Calu3 (cell line): ENCODE measurements at regions not wholly inside any gene's neighbourhood (a gene's known extent, or its start where the extent isn't known, plus 50 kb on each side); places are given as distances from the start of the nearest gene placed in this dataset.

Experiments used
- BruUV-seq: library from RNA; stranded (reverse); fragments of 400-500 nt; replicated peaks from 2 replicates; lab custom pipeline; 2021; lab: Mats Ljungman, UMichigan
- CTCF ChIA-PET: fragments of 300-600 bp; sonication (Branson Sonifier 250); formaldehyde crosslinking; loops from one replicate; lab custom pipeline; 2022; ENCODE audit warnings: antibody characterized with exemption; lab: Charles Lee
- DNase-seq: peaks from one replicate; pipeline ENCODE4 v3.0.0; 2022
- H3K27ac Mint-ChIP-seq: one replicate; pipeline ENCODE4 v1.8.0; 2022; ENCODE audit warnings: mixed read lengths; ENCODE audit not compliant: unreplicated experiment
- H3K27me3 Mint-ChIP-seq: one replicate; pipeline ENCODE4 v1.8.0; 2022; ENCODE audit warnings: mixed read lengths; ENCODE audit not compliant: unreplicated experiment
- H3K36me3 Mint-ChIP-seq: one replicate; pipeline ENCODE4 v1.8.0; 2022; ENCODE audit warnings: mild to moderate bottlenecking, moderate library complexity, mixed read lengths; ENCODE audit not compliant: insufficient read depth, unreplicated experiment
- H3K4me1 Mint-ChIP-seq: one replicate; pipeline ENCODE4 v1.8.0; 2022; ENCODE audit warnings: mild to moderate bottlenecking, low read depth, mixed read lengths; ENCODE audit not compliant: unreplicated experiment
- H3K4me3 Mint-ChIP-seq: one replicate; pipeline ENCODE4 v1.8.0; 2022; ENCODE audit warnings: mild to moderate bottlenecking, low read depth, moderate library complexity, mixed read lengths; ENCODE audit not compliant: unreplicated experiment
- H3K9me3 Mint-ChIP-seq: one replicate; pipeline ENCODE4 v1.8.0; 2022; ENCODE audit warnings: low read depth, mixed read lengths; ENCODE audit not compliant: unreplicated experiment
- CTCF ChIP-seq: fragments of 200-600 bp; IDR thresholded peaks from one replicate; pipeline ENCODE4 v1.8.0; 2022; ENCODE audit warnings: antibody characterized with exemption; ENCODE audit not compliant: unreplicated experiment
- intact Hi-C: fragments of 100-400 bp; cut with micrococcal nuclease; formaldehyde crosslinking; loops from one replicate; pipeline ENCODE4 v1.10.0; 2022; ENCODE audit not compliant: unreplicated experiment

- Mint-ChIP-seq H3K4me3 (no peak overlapping the region), H3K36me3 (no peaks in the 10 kb centered on the region), H3K27me3 (no peaks in the 10 kb centered on the region), H3K27ac (no peak overlapping the region), H3K4me1 (peaks cover 9% of the 10 kb centered on the region), H3K9me3 (no peaks in the 10 kb centered on the region)
- intact Hi-C loops = no loop called here
- CTCF ChIA-PET = interaction anchor here (2.2 kb wide), 1 partner anchor 9 kb away, joined by 11 read pairs; no protein-coding TSS in a partner anchor
- no TSS peak for BruUV-seq
- TF ChIP-seq CTCF = peak; percentile 17
- DNase-seq = peak; percentile 56
Observed at GRCh38 chrX:129115104-129115503, 408.2 kb downstream of the SMARCA1 start.

GRCh38 chrX:129111081-129111798, 412.1 kb downstream of the SMARCA1 start:
- DNase-seq = no peak
- no peak for TF ChIP-seq CTCF
- Mint-ChIP-seq H3K4me1 (peaks cover 12% of the 10 kb centered on the region), H3K27me3 (no peaks in the 10 kb centered on the region), H3K4me3 (no peak overlapping the region), H3K9me3 (no peaks in the 10 kb centered on the region), H3K36me3 (no peaks in the 10 kb centered on the region), H3K27ac (no peak overlapping the region)
- intact Hi-C loops = no loop called here
- no TSS peak for BruUV-seq
- CTCF ChIA-PET = no interaction called here

- Mint-ChIP-seq H3K4me3 (no peak overlapping the region), H3K36me3 (no peaks in the 10 kb centered on the region), H3K27me3 (no peaks in the 10 kb centered on the region), H3K9me3 (no peaks in the 10 kb centered on the region), H3K27ac (no peak overlapping the region), H3K4me1 (peaks cover 8% of the 10 kb centered on the region)
- intact Hi-C loops = no loop called here
- no peak for DNase-seq
- no TSS peak for BruUV-seq
- TF ChIP-seq CTCF = no peak
- CTCF ChIA-PET = no interaction called here
Observed at GRCh38 chrX:129108936-129109335, 414.4 kb downstream of the SMARCA1 start.

GRCh38 chrX:129099207-129099606, 424.1 kb downstream of the SMARCA1 start:
- BruUV-seq = no TSS peak
- Mint-ChIP-seq H3K4me1 (peaks cover 6% of the 10 kb centered on the region), H3K4me3 (no peak overlapping the region), H3K36me3 (no peaks in the 10 kb centered on the region), H3K27ac (no peak overlapping the region), H3K27me3 (no peaks in the 10 kb centered on the region), H3K9me3 (no peaks in the 10 kb centered on the region)
- CTCF ChIA-PET = no interaction called here
- intact Hi-C loops = no loop called here
- TF ChIP-seq CTCF = no peak
- no peak for DNase-seq
